ENCODE measurements at regions not wholly inside any gene's neighbourhood (a gene's known extent, or its start where the extent isn't known, plus 50 kb on each side); places are given as distances from the start of the nearest gene placed in this dataset.

GRCh38 chr1:239718997-239719628, 332.7 kb downstream of the CHRM3 start:
- TF ChIP-seq CTCF (IDR thresholded peaks at IDR 0.05; ENCODE audit: control extremely low read depth, extremely low read depth) = no peak
- Histone ChIP-seq H3K4me1 (ENCODE audit: control insufficient read depth in 5 of 5, insufficient read depth in 5 of 5, low read length in 5 of 5) (peaks cover 0 to 4% (median 0%) of the 10 kb centered on the region in 5 donors), H3K4me3 (no peak overlapping the region), H3K36me3 (ENCODE audit: control insufficient read depth in 4 of 4, insufficient read depth in 4 of 4, low read length in 4 of 4) (no peaks in the 10 kb centered on the region), H3K9me3 (ENCODE audit: control insufficient read depth in 4 of 4, insufficient read depth in 3 of 4, low read length in 3 of 4) (no peaks in the 10 kb centered on the region), H3K9ac (ENCODE audit: insufficient read depth in 1 of 2, low read length in 2 of 2) (no peak overlapping the region), H3K27ac (ENCODE audit: low read depth in 1 of 2, low read length in 1 of 2) (no peak overlapping the region), H3K27me3 (ENCODE audit: control insufficient read depth in 3 of 3, insufficient read depth in 3 of 3, low read length in 2 of 3) (peaks cover 0 to 8% (median 5%) of the 10 kb centered on the region in 3 donors)
- ATAC-seq (ENCODE audit: insufficient read depth, low FRiP score) (no peak), DNase-seq (no peak)
- 28 to 43% methylated on average over 6 of the region's 6 CpGs for WGBS, 2 donors

GRCh38 chr1:239719642-239720258, 333.4 kb downstream of the CHRM3 start:
- DNase-seq (no peak), ATAC-seq (ENCODE audit: insufficient read depth, low FRiP score) (peak; percentile 22)
- no peak overlapping the region for H3K4me3 ChIP-seq

GRCh38 chr1:239722035-239722434, 335.7 kb downstream of the CHRM3 start:
- no peak overlapping the region for H3K9ac ChIP-seq (ENCODE audit: insufficient read depth in 1 of 2, low read length in 2 of 2)
- TF ChIP-seq CTCF (IDR thresholded peaks at IDR 0.05; ENCODE audit: control extremely low read depth, extremely low read depth) = no peak
- H3K4me1 ChIP-seq (ENCODE audit: control insufficient read depth in 5 of 5, insufficient read depth in 5 of 5, low read length in 5 of 5) = peaks cover 0 to 10% (median 0%) of the 10 kb centered on the region in 5 donors
- no peaks in the 10 kb centered on the region for H3K9me3 ChIP-seq (ENCODE audit: control insufficient read depth in 4 of 4, insufficient read depth in 3 of 4, low read length in 3 of 4)
- ATAC-seq (ENCODE audit: insufficient read depth, low FRiP score) (no peak), DNase-seq (peak in 1 of 3 donors; percentile 16)
- H3K27ac ChIP-seq (ENCODE audit: low read depth in 1 of 2, low read length in 1 of 2) = no peak overlapping the region
- no peaks in the 10 kb centered on the region for H3K36me3 ChIP-seq (ENCODE audit: control insufficient read depth in 4 of 4, insufficient read depth in 4 of 4, low read length in 4 of 4)
- no peak overlapping the region for H3K4me3 ChIP-seq
- WGBS, 2 donors = 79 to 86% methylated on average over 1 of the region's 1 CpG
- H3K27me3 ChIP-seq (ENCODE audit: control insufficient read depth in 3 of 3, insufficient read depth in 3 of 3, low read length in 2 of 3) = peaks cover 0 to 8% (median 7%) of the 10 kb centered on the region in 3 donors

More at GRCh38 chr1:239719642-239720258, 333.4 kb downstream of the CHRM3 start:
- WGBS, 2 donors = 23 to 55% methylated on average over 11 of the region's 11 CpGs
- no peak for TF ChIP-seq CTCF (IDR thresholded peaks at IDR 0.05; ENCODE audit: control extremely low read depth, extremely low read depth)
- peaks cover 0 to 4% (median 0%) of the 10 kb centered on the region in 5 donors for H3K4me1 ChIP-seq (ENCODE audit: control insufficient read depth in 5 of 5, insufficient read depth in 5 of 5, low read length in 5 of 5)
- H3K27ac ChIP-seq (ENCODE audit: low read depth in 1 of 2, low read length in 1 of 2) = no peak overlapping the region
- no peaks in the 10 kb centered on the region for H3K9me3 ChIP-seq (ENCODE audit: control insufficient read depth in 4 of 4, insufficient read depth in 3 of 4, low read length in 3 of 4)
- no peak overlapping the region for H3K9ac ChIP-seq (ENCODE audit: insufficient read depth in 1 of 2, low read length in 2 of 2)
- no peaks in the 10 kb centered on the region for H3K36me3 ChIP-seq (ENCODE audit: control insufficient read depth in 4 of 4, insufficient read depth in 4 of 4, low read length in 4 of 4)
- H3K27me3 ChIP-seq (ENCODE audit: control insufficient read depth in 3 of 3, insufficient read depth in 3 of 3, low read length in 2 of 3) = peaks cover 0 to 8% (median 5%) of the 10 kb centered on the region in 3 donors

All from lung (tissue), 11 donors.